ENCODE measurements at regions not wholly inside any gene's neighbourhood (a gene's known extent, or its start where the extent isn't known, plus 50 kb on each side); places are given as distances from the start of the nearest gene placed in this dataset.

DNA sequence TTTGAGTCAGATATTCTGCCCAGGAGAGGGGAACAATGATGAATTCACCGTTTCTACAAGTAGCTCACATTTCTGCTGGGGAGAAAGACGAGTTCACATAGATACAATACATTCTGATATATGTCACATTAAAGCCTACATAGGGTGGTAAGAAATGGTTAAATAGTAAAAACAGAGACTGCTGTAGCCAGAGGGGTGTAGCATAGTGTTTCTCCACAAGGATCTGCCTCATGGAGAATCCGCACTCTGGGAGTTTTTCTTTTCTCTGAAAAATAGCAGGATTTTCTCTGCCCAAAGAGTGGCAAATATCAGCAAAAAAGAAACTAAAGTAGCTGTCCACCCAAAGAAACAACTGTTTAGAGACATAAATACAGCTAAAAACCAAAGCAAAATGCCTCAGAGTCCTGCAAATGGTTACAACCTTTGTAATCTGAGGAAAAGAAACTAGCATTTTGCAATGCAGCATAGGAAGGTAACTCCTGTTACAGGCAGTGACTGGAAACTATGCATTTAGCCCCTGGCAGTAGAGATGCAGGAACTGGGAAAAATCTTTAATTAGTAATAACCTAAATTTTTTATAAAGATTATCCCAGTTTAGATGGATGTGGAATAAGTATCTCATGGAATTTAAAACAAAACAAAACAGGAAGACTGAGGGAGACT, 1126.7 kb upstream of the ADGRL2 start:
- DNase-seq = no peak

- no peak for DNase-seq
Observed at GRCh38 chr1:80668372-80668771, 1132.4 kb upstream of the ADGRL2 start.

DNA sequence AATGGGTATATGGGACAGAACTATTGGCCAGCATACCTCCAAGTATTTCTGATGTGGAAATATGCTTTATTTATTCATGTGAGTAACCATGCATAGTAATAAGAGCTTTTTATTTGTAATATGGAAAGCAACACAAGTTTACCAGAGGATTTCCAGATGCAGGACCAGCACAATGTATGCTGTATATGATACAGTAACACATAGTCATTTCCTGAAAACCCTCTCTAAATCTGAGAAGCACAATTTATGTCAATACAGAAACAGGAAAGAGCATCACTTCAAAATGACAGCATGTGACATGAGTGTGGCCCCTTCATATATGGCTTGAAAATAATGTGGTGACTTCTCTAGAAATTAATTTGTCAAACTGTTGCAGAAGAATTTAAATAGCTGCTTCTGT, 1134.7 kb upstream of the ADGRL2 start:
- DNase-seq = no peak

GRCh38 chr1:80659161-80659560, 1141.6 kb upstream of the ADGRL2 start:
- DNase-seq = no peak

DNA sequence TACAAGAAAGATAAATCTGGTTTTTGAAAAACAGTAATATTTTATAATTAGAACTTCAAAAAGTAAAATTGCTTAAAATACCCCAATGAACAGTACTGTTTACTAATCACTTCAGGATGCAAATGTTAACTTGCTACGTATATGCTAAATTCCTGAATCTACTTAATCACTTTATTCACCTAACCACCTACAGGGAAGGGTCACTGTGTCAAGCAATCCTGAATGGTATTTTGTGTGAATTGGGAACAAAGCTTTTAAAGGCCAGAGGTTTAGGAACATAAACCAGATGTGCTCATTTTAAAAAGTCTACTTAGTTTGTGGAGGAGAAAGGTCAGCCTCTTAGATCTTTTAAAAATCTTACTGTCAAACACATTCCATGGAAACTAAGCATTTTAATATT, 1143.0 kb upstream of the ADGRL2 start:
- DNase-seq = no peak

GRCh38 chr1:80657044-80657643, 1143.6 kb upstream of the ADGRL2 start:
- no peak for DNase-seq

DNA sequence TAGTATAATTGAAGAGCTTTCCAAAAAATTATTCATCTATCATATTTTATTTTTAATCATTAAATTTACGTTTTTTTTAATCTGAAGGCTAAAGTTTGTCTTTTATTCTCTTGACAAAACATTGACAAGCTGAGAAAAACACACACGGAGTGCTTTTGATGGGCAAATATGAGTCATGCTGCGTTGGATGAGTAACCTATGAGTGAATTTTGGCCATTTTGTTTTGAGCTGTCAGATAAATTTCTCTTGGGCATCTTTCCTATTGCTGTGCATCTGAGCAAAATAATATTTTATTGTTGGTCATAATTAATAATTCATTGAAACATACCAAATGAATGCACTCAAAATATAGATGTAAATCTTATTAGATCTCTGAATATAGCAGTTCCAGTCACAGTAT, 1144.1 kb upstream of the ADGRL2 start:
- DNase-seq = no peak

DNA sequence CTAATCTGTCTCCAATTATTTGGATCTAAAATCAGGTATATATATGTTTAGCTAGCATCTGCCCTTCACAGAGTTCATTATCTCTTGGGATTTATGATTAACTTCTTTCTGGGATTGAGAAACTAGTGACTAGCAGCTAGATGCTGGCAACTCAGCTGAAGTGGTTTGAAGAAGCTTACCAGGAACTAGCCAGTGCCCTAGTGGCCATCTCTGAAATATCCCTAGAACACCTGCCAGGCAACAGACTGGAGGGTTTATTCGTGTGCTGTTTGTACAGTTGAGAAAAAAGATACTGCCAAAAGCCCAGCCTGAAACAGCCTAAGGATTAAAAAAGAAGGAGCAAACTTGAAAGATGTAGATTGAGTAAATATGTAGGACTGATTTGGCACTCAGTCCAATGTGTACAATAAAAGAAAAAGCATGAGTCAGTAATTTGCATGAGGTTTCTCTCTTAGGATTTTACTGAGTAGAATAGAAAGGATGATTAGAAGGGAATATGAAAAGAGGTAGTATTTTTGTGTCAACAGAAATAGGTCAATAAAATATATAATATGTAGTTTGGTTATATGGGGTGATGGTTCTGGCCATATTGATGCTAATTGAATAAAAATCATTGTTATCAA, 1144.6 kb upstream of the ADGRL2 start:
- peak in 1 of 2 experiments; percentile 64 for DNase-seq

DNA sequence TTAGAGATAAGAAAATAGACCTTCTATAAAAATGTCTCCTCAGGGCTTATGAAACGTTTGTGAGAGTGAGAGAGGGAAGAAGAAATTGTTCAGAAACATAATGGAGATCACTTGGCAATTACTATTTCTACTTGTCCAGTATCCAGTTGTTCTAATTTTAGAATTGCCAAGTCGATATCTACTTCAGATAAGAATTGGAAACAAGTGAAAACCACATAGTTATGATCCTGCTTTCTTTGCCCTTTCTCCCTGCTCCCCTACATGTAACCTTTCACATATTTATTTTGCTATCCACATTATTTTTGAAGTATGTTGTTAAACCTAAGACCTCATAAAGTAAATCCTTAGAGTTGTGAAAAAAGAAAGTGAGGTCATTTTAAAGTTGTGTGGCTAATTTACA, 1154.7 kb upstream of the ADGRL2 start:
- no peak for DNase-seq

- no peak for DNase-seq
Observed at GRCh38 chr1:80645621-80646020, 1155.1 kb upstream of the ADGRL2 start.

DNA sequence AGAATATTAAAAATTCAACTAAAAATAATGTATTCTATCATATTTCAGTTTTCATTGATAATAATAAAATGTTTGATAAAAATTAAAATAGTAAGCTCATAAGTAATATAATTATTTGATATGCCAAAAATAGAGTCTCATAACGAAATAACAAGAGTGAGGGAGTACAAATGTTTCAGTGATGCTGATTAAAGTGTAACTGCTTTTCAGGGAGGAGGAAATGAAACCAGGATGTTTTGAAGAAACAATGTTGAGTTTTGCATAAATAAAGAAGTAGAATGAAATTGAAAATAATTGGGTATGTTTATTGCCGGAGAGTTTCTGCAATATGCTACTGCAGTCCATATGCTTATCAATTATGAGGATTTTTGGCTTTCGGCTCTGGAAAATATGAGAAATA, 1159.8 kb upstream of the ADGRL2 start:
- DNase-seq = no peak

DNA sequence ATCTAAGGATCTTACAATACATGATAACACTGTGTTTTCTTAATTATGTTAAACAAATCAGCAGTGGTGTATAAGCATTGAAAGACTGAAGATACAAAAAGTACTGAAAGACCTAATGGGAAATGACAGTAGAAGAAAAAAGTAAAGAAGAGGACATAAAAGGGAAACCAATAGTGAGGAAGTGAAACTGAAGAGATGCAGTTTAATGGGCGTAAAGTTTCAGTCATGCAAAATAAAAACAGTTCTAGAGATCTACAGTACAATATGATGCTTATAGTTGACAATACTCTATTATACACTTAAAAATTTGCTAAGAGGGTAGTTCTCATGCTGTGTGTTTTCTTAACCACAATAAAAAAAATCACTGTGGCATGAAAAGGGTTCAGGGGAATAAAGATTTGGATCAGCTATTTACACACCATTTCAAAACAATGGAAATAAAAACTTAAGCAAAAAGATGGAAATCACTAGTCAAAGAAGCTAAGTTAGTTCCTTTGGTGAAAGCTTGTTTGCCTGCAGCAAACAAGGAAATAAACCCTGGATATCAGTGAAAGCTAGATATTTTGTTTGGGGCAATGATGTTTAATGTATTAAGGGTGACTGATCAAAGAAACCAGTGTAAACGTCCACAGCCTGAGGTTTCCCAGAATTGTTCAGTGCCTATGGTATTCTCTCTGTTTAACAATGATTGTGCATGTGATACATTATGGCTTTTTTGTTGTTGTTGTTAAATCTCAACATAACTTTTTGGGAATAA, 1160.8 kb upstream of the ADGRL2 start:
- DNase-seq = no peak

- no peak for DNase-seq
Observed at GRCh38 chr1:80633947-80634706, 1166.6 kb upstream of the ADGRL2 start.

DNA sequence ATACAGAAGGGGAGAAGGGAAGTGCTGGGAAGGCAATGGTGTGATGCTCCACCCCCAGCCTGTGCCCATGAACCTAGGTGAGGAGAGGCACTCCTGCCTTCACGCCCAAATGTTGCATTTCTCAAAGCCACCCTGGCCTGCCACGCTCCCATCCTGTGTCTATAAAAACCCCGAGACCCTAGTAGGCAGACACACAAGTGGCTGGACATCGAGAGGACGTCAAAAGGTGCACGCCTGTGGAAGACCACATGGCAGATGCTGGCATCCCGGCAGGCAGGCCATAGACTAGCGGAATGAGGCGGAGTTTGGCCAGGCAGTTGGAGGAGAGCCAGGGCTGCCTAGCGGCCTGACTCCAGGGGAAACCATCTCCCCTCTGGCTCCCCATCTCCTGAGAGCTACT, 1168.5 kb upstream of the ADGRL2 start:
- no peak for DNase-seq

DNA sequence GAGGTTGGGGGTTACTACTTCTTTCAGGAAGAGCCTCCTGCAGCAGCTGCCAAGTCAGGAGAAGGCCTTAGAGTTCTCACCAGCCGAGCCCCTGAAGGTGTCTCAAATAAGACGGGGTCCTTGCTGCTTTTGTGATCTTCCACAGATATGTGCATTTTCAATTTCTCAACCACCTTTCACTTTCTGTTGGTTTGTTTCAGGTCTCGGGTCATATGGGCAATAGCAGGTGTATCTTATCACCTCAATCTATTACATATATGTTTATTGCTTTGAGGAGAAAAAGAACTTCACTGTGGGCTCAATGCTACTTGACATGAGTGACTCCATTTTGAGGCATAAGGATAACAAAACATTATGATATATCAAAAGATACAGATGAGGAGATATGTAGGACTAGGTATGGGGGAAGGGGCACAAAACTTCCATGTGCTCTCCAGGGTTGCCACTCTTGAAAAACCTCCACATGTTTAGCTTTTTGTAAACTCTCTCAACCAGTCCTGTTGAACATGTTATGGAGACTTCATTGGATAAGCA, 1171.4 kb upstream of the ADGRL2 start:
- no peak for DNase-seq

GRCh38 chr1:80624682-80625081, 1176.1 kb upstream of the ADGRL2 start:
- no peak for DNase-seq

- DNase-seq = no peak
Observed at GRCh38 chr1:80607064-80607463, 1193.7 kb upstream of the ADGRL2 start.

DNA sequence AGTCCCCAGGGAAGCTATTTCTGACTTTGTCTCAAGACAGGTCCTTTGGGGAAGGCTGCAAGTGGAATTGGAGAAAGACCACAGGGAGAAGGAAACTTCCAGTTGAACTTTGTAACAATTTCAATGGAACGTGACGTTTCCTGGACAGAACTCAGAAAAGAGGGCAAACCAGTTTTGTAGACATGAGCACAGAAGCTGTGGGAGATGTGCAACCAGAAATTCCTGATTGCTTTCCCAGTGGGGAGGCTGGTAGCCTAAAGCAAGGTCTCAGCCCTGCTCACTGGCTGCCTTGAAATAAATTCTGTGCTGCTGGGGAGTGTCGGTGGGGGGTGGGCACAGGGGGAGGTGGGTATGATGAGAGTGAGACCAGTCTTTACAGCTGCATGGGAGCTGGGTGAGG, 1206.7 kb upstream of the ADGRL2 start:
- no peak for DNase-seq

GRCh38 chr1:80593197-80593596, 1207.5 kb upstream of the ADGRL2 start:
- no peak for DNase-seq

- DNase-seq = no peak
Observed at GRCh38 chr1:80582980-80583379, 1217.8 kb upstream of the ADGRL2 start.

DNA sequence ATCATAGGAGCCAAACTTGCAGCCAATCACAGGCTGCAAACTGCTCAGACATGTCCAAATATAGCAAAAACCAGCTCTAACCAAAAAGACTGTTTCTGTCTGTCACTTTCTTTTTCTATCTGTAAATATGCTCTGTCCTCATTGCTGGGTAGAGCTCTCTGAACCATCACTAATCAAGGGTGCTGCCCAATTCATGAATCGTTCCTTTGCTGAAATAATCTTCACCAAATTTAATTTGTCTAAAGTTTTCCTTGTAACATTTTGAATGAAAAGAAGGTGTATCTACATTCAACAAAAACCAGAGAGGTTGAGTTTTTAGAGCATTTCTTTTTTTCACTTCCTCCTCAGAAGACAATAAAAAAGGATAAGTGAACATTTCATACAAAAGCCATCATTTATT, 1221.7 kb upstream of the ADGRL2 start:
- no peak for DNase-seq

GRCh38 chr1:80566867-80567266, 1233.9 kb upstream of the ADGRL2 start:
- DNase-seq = no peak

DNA sequence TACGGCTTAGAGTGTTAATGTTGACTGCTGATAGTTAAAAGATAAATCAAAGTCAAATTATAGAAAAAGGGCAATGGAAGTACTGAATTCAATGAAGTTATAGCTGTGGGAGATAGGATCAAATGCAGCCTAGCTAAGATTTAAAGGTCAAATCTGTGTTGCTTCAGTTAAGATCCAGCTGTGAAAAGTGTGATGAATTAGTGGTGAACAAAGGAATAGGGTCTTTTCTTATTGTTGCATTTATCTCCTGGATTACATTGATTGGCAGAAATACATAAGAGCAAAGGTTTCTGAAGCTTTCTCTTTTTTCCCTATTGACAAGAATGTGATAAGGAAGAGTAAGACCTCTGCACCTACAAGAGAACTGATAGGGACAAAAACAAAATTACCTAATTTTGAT, 1234.6 kb upstream of the ADGRL2 start:
- no peak for DNase-seq

Measured in NCI-H524 (cell line).